AML-193 (cell line): ENCODE measurements at regions not wholly inside any gene's neighbourhood (a gene's known extent, or its start where the extent isn't known, plus 50 kb on each side); places are given as distances from the start of the nearest gene placed in this dataset.
A peak's percentile ranks its signal among the peaks of the same experiment; 100 is the strongest.

ENCODE experiments used
- DNase-seq, 2 experiments: peaks; one replicate each; lab custom pipeline; 2025; lab: John Stamatoyannopoulos, UW

- DNase-seq = no peak
Measured at GRCh38 chr1:58310469-58310868, 236.1 kb downstream of the OMA1 start.

GRCh38 chr1:58308206-58308605 lies 238.3 kb downstream of the OMA1 start:
- DNase-seq = no peak

GRCh38 chr1:58307431-58307830 lies 239.1 kb downstream of the OMA1 start:
- DNase-seq = no peak

GRCh38 chr1:58305622-58306021 lies 240.9 kb downstream of the OMA1 start:
- no peak for DNase-seq

- no peak for DNase-seq
Measured at GRCh38 chr1:58304346-58304975, 242.1 kb downstream of the OMA1 start.

- no peak for DNase-seq
Measured at GRCh38 chr1:58303841-58304240, 242.7 kb downstream of the OMA1 start.

GRCh38 chr1:58293388-58293787 lies 253.1 kb downstream of the OMA1 start:
- no peak for DNase-seq

- peak in 1 of 2 experiments; percentile 1 for DNase-seq
Measured at GRCh38 chr1:58290685-58291372, 255.7 kb downstream of the OMA1 start.

GRCh38 chr1:58288624-58289142 lies 257.8 kb downstream of the OMA1 start:
- no peak for DNase-seq

GRCh38 chr1:58287894-58288623 lies 258.5 kb downstream of the OMA1 start:
- no peak for DNase-seq

- DNase-seq = no peak
Measured at GRCh38 chr1:58284225-58284510, 262.4 kb downstream of the OMA1 start.

- DNase-seq = no peak
Measured at GRCh38 chr1:58283388-58284224, 262.9 kb downstream of the OMA1 start.

- no peak for DNase-seq
Measured at GRCh38 chr1:58282623-58283387, 263.7 kb downstream of the OMA1 start.

- no peak for DNase-seq
Measured at GRCh38 chr1:58266242-58266641, 280.3 kb downstream of the OMA1 start.

- no peak for DNase-seq
Measured at GRCh38 chr1:58264462-58264861, 282.1 kb downstream of the OMA1 start.

- no peak for DNase-seq
Measured at GRCh38 chr1:58262702-58263101, 283.8 kb downstream of the OMA1 start.

GRCh38 chr1:58258082-58258481 lies 288.4 kb downstream of the OMA1 start:
- no peak for DNase-seq

GRCh38 chr1:58257003-58257402 lies 289.5 kb downstream of the OMA1 start:
- no peak for DNase-seq

GRCh38 chr1:58256546-58256945 lies 290.0 kb downstream of the OMA1 start:
- no peak for DNase-seq

- no peak for DNase-seq
Measured at GRCh38 chr1:58256041-58256440, 290.5 kb downstream of the OMA1 start.

GRCh38 chr1:58255192-58255591 lies 291.3 kb downstream of the OMA1 start:
- DNase-seq = no peak
